ENCODE measurements at regions not wholly inside any gene's neighbourhood (a gene's known extent, or its start where the extent isn't known, plus 50 kb on each side); places are given as distances from the start of the nearest gene placed in this dataset.

DNA sequence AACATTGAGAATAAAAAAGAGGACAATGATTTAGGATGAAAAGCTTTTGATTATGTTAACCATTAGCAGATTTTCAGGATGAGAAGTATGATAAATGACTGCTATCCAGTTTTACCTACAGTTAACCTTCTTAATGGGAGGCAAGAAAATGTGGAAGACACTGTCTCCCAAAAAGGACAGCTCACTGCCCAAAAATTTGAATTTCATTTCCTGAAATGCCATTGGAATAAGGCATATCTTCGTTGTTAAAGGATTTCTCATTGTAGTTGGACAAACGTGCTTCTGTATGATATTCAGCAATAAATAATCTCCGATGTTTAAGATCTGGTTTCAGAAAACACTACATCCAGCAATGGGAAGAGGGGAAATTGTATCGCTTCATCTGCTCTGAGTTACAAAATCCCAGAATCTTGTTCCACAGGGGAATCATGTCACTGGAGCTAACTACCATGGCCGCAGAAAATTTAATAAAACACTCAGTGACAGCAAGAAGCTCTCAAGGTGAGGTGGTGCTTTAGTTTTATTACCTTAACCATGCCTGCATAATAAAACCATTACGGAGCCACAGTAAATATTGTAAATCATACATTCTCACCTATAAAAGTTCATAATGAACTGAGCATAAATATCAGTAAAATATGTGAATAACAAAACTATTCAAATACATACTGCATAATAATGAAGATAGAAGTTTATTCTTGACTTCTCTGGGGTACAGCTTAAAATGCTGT lies 552.3 kb downstream of the PCDH7 start:
- DNase-seq (ENCODE audit: low spot score), result no peak

DNA sequence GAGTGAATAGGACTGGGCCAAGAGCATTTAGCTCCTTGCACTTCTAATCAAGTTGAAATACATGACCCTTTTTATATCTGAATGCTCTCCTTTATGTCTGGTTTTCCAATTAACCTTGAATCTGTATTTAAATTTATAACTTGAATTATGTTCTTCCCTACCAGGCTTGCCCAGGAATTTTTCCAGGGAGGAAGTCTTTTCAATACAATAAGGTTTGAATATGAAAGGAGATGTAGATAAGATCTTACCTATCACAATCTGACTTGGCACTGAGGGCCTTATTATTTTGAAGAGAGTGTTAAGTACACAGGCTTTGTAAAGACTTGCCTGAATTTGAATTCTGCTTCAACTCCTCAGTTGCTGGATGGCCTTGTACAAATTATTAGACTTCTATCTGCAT lies 555.7 kb downstream of the PCDH7 start:
- DNase-seq (ENCODE audit: low spot score), result no peak

DNA sequence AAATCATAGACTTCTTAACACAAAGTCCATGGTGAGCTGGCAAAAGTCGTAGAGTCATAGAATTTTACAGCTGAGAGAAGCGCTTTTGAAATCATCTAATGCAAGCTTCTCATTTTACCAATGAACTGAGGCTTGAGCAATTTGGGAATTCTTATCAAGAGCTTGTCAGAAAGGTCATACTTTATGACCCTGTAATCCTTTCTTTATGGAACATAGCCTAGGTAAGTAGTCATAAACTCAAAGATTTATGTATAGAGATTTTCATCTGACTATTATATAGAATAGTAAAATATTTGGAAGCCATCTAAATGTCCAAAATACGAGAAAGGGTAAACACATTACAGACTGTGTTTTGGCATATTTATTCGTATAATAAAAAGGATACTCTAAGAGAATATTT lies 563.5 kb downstream of the PCDH7 start:
- DNase-seq (ENCODE audit: low spot score), result no peak

DNA sequence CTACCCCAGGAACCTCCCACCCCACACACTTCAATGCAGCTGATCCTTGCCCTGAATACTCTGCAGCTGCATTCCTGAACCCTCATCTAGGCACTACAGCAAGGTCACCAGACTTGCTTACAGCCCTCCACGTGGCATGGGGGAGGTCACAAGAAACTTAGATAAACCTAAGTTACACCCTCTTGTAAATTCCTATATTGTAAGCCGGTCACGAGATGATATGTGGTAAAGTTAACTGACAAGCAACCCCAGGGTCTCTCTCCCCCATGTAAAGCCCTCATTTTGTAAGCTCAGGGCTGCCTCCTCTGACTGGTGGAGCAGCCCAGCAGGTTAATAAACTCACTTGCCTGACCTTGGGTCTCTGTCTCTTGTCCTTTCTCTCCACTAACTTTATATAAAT lies 570.7 kb downstream of the PCDH7 start:
- no peak for DNase-seq (ENCODE audit: low spot score)

DNA sequence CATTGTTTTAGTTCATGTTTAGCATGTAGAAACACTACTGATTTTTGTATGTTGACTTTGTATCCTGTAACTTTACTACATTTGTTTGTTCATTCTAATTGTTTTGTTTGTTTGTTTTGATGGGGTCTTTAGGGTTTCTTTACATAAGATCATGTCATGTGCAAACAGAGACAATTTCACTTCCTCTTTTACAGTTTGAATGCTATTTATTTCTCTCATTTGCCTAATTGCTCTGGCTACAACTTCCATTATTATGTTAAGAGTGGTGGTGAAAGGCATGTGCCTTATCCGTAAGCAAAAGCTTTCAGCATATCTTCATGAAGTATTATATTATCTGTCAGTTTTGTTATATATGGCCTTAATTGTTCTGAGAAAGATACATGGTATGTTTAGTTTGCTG lies 571.1 kb downstream of the PCDH7 start:
- no peak for DNase-seq (ENCODE audit: low spot score)

DNA sequence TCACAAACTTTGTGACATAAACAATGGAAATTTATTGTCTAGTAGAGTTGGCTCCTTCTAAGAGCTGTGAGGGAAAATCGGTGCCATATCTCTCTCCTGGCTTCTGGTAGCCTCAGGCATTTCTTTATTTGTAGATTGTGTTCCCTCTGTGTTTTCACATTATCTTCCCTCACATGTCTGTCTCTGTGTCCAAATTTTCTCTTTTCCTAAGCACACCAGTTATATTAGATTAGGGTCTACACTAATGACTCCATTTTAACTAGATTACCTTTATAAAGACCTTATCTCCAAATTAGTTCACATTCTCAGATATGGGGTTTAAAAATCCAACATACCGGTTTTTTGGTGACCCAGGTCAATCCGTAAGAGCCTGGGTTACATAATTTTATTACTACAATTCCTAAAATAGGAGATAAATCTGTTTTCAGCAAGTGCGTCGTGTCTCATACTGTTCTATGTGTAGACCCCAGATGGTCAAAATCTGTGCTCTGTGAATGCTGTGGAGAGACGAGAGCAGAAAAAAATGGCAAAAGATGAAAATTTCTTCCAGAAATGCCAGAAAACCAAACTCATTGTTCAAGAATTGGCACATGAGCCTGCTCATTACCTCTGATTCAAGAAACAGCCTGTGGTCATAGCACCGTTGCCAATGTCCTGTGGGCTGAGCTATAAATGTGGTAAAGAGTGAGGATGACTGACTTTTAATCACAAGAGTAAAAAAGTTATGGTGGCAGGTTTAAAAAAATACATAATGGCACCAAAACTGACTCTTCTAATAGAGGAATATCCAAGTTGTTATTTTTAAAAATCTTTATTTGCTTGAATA lies 574.7 kb downstream of the PCDH7 start:
- DNase-seq (ENCODE audit: low spot score), result no peak

DNA sequence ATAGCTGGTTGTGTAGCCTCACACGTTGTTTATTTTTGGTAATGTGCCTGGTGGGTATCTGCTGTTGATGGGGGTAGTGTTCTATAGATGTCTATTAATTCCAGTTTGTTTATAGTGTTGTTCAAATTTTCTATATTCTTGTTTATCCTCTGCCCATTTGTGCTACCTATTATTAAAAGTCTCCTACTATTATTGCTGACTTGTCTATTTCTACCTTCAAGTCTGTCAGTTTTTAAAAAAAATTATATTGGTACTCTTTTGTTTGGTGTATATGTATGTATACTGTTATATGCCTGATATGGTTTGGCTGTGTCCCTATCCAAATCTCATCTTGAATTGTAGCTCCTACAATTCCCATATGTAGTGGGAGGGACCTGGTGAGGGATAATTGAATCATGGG lies 578.6 kb downstream of the PCDH7 start:
- no peak for DNase-seq (ENCODE audit: low spot score)

DNA sequence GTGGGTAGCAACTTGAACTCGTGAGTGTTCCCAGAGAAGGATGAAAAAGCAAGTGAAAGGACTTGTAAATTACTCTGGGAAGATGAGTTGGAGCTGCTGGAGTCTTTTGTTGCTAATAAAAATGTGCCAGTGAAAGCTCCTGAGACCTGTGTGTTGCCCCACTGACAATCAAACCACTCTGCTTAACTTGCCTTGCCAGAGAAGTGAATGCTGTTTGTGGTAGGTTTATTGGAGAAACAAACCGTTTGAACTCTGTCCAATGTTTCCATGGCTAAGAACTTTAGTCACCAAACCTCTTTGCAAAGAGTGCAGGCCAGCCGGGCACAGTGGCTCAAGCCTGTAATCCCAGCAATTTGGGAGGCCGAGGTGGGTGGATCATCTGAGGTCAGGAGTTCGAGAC lies 586.9 kb downstream of the PCDH7 start:
- DNase-seq (ENCODE audit: low spot score), result no peak

DNA sequence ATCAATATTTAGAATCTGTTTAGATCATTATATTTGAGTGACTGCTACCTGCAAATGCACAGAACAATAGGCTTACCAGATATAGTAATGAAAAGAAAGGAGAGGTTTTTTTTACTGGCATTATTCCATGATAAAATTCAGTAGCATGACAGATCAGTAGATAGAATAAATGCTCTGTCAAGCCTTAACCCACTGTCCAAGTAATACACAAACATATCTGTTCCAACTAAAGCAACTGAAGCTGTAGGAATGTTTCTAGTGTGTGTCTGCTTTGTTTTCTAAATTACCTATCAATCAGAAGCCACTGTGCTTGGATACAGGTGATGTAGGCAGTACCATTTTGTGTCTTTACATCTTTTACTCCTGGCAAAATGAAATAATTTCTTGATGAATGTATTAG lies 604.6 kb downstream of the PCDH7 start:
- no peak for DNase-seq (ENCODE audit: low spot score)

DNA sequence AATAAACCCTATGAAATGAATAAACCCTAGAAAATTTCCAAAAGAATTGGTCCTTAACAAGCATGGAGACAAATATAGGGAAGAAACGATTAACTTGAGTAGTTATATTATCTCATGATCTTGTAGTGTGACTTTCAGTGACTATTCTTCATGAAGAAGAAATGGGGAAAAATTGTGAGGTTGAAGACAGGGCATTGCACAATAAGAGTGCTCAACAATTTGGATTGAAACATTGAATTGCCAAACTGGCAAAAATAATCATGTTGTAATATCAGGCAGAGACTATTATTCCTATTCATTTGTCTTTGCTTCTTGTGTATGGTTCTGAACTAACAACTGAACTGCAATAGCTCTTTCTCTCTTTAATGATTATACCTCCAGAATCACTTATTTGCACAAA lies 605.1 kb downstream of the PCDH7 start:
- DNase-seq (ENCODE audit: low spot score), result no peak

DNA sequence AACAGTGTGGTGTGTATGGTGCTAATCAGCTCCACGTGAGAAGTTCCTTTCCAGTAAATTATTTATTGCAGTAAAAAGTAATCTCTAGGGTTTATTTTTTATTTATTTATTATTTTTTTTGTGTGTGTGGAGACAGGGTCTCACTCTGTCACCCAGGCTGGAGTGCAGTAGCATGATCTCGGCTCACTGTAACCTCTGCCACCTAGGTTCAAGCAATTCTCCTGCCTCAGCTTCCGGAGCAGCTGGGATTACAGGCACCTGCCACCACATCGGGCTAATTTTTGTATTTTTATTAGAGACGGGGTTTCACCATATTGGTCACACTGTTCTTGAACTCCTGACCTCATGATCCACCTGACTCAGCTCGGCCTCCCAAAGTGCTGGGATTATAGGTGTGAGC lies 606.9 kb downstream of the PCDH7 start:
- no peak for DNase-seq (ENCODE audit: low spot score)

DNA sequence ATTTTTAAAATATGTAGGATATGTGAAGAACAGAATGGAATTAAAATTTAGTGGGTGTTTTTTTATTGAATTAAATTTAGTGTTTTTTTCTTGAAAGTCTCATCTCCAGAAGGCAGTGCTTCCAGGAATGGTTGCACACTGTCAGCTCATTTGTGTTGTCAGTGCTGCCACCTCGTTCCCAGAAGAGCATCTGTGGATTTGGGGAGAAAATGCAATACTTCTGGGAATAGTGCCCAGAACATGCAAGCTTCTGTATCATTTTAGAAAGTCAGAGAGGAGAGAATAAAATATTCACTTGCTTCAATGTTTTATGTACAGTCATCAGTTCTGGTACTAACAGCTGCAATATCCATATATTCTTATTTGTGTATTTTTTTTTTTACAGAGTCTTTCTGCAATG lies 608.8 kb downstream of the PCDH7 start:
- no peak for DNase-seq (ENCODE audit: low spot score)

DNA sequence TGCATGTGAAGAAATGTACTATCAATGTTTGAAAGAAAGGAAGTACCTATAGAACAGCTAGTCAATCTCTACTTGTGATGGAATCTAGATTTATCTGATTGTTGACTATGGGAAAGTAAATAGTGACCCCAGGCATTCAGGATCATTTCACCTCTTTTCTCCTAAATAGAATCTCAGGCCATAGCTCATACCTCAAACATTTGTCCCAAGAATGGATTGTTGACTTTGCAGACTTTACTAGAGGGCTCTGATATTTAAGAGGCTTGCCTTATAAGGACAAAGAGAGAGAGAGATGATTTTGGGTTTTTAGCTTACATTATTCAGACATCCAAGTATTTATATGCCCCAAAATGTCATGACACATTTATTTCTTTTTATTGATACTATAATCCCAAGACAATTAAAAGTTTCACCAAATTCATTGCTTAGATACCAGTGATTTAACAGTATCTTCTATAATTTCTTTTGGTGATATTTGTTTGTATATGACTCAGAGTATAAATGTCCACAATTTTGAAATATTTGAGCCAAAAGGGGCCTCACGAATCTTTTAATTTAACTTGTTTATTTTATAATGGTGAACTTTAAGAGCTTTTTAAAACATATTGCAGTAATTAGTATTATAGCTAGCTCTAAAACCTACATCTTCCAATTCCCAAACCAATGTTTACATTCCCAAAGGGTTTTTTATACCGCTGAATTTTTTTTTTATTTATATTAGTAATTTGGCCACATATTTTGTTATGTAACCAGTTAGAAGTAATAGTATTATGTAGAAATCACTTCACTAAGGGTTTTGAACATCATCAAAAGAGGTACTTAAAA lies 614.1 kb downstream of the PCDH7 start:
- DNase-seq (ENCODE audit: low spot score), result no peak

DNA sequence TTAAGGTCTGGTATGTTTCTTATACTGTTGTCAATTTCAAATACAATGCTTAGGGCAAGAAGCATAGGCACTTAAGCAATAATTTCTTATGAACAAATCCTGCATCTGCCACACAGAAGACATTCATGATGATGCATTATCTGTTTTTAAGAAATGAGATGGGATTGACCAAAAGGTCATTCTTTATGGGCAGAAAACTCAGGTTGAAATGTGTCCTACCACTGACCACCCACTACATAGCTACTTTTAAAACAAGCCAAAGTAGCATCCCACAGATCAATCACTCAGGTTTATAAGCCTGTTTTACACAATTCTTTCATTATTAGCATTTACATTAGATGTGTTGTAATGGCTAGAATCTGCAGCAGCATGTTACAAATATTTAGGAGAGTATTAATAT lies 617.8 kb downstream of the PCDH7 start:
- no peak for DNase-seq (ENCODE audit: low spot score)

DNA sequence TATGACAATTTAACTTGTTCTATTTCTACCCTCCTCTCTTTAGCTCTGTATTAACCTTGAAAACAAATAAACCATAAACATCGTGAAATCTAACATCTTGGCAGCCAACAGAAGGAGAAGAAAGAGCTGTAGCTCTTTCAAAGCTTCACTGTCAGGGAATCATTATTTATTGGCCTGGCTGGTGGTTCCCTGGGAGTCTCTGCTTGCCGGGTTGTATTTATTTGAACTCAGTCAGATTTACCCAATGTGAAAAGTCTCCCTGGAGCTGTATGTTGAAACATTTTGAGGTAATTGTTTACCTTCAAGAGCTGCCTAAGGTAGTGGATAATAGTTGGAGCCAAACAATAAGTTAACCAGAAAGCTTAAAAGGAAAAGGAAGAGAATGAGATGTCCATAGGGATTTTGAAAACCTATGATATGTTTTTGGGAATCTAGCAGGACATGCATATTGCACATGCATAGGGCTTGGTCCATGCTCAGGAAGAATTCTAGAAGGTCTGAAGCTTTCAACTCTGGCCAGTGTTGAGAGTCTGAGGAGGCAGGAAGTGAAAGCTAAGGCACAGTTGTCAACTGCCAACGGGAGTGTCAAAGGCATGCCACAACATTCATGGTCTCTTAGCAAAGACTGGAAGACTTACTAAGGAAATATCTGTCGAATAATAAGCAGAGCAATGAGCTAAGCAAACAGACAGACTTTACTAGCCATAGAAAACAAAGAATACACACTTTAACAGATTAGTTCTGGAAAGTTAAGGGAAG lies 621.6 kb downstream of the PCDH7 start:
- DNase-seq (ENCODE audit: low spot score), result no peak

DNA sequence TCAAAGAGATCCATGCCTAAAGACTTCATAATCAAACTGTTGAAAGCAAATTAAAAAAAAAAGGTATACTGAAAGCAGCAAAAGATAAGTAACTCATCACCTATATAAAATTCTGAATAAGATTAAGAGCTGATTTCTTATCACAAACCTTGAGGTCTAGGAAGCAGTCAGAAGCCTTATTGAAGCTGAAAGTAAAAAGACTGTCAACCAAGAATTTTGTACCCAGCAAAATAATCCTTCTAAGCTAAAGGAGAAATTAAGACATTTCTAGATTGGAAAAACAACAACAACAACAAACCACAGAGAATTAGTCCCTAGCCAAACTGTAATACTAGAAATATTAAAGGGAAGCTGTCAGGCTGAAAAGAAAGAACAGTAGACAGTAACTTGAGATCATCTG lies 622.9 kb downstream of the PCDH7 start:
- no peak for DNase-seq (ENCODE audit: low spot score)

DNA sequence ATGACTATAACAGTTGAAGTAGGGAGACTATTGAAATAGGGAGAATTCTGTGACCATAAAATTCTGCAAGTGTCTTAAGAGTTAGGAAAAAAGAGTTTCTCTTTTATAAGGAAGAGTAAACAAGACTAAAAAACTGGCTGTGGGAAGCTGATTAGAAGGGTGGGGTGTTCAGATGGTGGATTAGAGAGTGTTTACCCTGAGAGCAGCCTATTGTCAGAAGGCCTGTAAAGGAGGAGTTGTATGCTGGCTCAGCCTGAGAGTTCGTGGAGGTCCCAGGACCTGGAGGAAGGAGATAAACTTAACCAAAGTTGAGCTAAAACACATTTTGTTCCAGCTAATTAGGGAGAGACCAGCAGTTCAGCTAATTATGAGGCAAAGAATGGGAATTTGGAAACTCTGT lies 629.7 kb downstream of the PCDH7 start:
- DNase-seq (ENCODE audit: low spot score), result no peak

DNA sequence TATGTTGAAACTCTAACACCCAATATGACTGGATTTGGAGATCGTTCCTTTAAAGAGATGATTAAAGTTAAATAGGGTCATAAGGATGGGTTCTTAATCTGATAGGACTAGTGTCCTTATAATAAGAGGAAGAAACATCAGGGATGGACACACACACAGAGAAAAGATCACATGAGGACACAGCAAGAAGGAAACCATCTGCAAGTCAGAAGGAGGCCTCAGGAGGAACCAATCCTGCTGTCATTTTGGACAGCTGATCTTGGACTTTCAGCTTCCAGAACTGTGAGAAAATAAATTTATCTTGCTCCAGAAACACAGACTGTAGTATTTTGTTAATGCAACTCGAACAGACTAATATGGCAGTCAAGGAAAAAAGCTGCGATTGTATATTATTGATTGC lies 631.5 kb downstream of the PCDH7 start:
- DNase-seq (ENCODE audit: low spot score), result no peak

DNA sequence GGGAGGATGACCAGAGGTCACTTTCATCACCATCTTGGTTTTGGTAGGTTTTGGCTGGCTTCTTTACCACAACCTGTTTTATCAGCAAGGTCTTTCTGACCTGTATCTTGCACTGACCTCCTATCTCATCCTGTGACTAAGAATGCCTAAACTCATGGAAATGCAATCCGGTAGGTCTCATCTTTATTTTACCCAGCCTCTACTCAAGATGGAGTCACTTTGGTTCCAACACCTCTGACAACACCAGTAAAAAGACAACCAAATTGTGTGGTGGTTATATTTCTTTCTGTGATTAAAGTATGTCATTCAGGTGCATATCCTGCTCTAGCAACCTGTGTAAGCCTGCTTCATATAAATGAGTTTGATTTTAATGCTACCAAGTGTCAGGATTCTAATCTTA lies 636.7 kb downstream of the PCDH7 start:
- no peak for DNase-seq (ENCODE audit: low spot score)

DNA sequence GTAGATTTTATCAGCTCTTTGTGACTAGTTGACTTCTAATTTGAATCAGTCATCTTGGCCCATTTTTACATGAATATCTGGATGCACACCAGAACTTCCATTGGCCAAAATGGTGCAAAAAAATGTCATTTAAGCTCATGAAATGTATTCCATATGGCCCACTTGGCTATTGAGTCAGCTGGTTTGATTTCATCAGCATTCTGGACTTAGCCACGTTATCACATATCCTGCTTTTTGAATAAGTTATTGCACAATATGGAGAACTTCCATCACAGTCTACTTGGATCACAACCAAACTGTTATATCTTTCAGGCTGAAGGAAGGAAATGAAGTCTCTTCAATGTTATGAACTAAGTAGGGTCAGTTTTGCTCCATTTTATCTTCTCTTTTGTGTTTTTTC lies 640.6 kb downstream of the PCDH7 start:
- no peak for DNase-seq (ENCODE audit: low spot score)

DNA sequence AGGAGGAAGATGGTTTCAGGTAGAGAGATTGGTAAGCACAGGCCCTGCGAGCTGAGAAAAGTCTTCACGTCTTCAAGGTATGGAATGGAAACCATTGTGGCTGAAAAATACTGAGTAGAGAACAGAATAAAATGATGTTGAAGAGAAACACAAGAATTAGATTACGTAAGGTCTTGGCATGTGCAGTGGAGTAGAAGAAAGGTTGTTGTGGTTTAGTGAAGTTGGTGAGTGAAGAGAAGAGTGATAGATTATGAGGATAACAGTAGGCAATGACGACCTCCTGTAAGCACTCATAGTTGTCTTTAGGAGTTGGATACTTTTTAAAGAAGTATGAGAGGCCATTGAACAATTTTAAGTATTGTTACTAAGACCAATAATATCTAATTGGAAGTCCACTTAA lies 642.6 kb downstream of the PCDH7 start:
- no peak for DNase-seq (ENCODE audit: low spot score)

DNA sequence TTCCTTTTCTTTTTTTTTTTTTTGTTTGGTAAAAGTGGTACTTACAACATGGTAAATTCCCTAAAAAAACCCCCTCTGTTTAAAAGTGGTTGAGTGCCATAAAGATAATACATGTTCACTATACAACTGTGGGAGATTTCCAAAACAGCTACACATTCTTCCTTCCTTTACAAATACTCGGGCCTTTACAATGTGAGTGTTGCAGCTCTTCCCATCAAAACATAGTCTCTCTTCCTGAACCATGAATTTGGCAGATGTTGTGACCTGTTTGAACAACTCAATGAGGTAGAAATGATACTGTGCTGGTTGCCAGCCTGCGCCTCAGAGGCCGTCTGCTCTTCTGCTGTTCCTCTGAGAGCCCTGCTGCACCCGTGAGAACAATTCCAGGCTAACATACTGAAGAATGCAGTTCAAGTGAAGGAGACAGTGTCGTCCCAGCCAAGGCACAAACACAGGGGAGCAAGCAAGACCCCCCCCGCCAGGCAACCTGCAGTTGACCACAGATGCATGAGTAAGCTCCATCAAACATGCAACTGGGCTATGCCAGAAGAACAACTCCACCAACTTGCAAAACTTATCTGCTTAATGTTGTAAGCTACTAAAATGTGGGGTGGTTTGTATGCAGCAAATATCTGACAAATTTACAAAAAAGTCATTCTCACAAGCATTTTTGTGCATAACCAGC lies 645.0 kb downstream of the PCDH7 start:
- DNase-seq (ENCODE audit: low spot score), result no peak

All from iPS-NIHi11 (cell line).